Cardiac muscle cell (in vitro differentiated cells and primary cell): ENCODE measurements at regions not wholly inside any gene's neighbourhood (a gene's known extent, or its start where the extent isn't known, plus 50 kb on each side); places are given as distances from the start of the nearest gene placed in this dataset.
"Not testable (repeated sequence)": the region's sequence is repeated elsewhere in the genome, so short reads cannot be mapped to it uniquely, and the experiment has no call there.

Source experiments
- DNase-seq, 2 donors: peaks; one replicate each; pipeline versions ENCODE4 v3.0.0 to v3.0.0-alpha.2; 2010 to 2017; ENCODE audit warnings: low read depth in 1 of 2, low spot score in 1 of 2
- H3K27ac ChIP-seq: fragments of 200-600 bp; sonication (generic); 2 replicates; pipeline ENCODE4 v1.5.1; 2016
- H3K27me3 ChIP-seq: fragments of 200-600 bp; sonication (generic); 2 replicates; pipeline ENCODE4 v1.6.0; 2016; ENCODE audit warnings: control low read depth
- H3K36me3 ChIP-seq: fragments of 200-600 bp; sonication (generic); 2 replicates; pipeline ENCODE4 v1.5.1; 2016; ENCODE audit warnings: control low read depth
- H3K4me1 ChIP-seq: fragments of 200-600 bp; sonication (generic); 2 replicates; pipeline ENCODE4 v1.8.1; 2017; ENCODE audit warnings: low read depth, mild to moderate bottlenecking, mixed run types
- H3K4me3 ChIP-seq: fragments of 200-600 bp; sonication (generic); 2 replicates; pipeline ENCODE4 v1.5.1; 2016; ENCODE audit warnings: mild to moderate bottlenecking
- H3K9me3 ChIP-seq: fragments of 200-600 bp; sonication (generic); 2 replicates; pipeline ENCODE4 v1.5.1; 2017; ENCODE audit warnings: low read depth, mild to moderate bottlenecking, control low read depth
- TF ChIP-seq, protein P1 (sequence below): IDR thresholded peaks from 2 replicates; pipeline ENCODE4 v1.5.1; 2012; ENCODE audit warnings: low read depth, mild to moderate bottlenecking, low read length

DNA sequence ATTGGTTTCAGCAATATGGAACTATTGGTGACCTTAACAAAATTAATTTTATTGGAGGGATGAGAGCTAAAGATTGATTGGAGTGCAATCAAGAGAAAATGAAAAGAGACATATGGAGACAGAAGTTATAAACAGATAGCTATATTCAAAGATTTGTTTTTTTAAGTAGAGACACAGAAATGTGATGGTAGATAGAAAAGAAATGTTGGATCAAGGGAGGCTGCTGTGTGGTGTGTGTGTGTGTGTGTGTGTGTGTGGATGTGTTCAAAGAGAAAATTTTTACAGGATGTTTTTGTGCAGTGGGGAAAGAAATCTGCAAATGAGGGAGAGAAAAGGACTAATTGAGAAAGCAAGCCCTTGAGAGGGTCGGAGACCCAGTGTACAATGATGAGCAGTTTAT is 249.5 kb upstream of the SPHKAP start:
- DNase-seq: no peak
- H3K4me1 ChIP-seq: no peaks in the 10 kb centered on the region
- no peaks in the 10 kb centered on the region for H3K36me3 ChIP-seq
- H3K27me3 ChIP-seq: no peaks in the 10 kb centered on the region
- H3K27ac ChIP-seq: no peak overlapping the region
- H3K9me3 ChIP-seq: no peaks in the 10 kb centered on the region
- H3K4me3 ChIP-seq: no peak overlapping the region
- TF ChIP-seq, protein P1, sequence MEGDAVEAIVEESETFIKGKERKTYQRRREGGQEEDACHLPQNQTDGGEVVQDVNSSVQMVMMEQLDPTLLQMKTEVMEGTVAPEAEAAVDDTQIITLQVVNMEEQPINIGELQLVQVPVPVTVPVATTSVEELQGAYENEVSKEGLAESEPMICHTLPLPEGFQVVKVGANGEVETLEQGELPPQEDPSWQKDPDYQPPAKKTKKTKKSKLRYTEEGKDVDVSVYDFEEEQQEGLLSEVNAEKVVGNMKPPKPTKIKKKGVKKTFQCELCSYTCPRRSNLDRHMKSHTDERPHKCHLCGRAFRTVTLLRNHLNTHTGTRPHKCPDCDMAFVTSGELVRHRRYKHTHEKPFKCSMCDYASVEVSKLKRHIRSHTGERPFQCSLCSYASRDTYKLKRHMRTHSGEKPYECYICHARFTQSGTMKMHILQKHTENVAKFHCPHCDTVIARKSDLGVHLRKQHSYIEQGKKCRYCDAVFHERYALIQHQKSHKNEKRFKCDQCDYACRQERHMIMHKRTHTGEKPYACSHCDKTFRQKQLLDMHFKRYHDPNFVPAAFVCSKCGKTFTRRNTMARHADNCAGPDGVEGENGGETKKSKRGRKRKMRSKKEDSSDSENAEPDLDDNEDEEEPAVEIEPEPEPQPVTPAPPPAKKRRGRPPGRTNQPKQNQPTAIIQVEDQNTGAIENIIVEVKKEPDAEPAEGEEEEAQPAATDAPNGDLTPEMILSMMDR: no peak

DNA sequence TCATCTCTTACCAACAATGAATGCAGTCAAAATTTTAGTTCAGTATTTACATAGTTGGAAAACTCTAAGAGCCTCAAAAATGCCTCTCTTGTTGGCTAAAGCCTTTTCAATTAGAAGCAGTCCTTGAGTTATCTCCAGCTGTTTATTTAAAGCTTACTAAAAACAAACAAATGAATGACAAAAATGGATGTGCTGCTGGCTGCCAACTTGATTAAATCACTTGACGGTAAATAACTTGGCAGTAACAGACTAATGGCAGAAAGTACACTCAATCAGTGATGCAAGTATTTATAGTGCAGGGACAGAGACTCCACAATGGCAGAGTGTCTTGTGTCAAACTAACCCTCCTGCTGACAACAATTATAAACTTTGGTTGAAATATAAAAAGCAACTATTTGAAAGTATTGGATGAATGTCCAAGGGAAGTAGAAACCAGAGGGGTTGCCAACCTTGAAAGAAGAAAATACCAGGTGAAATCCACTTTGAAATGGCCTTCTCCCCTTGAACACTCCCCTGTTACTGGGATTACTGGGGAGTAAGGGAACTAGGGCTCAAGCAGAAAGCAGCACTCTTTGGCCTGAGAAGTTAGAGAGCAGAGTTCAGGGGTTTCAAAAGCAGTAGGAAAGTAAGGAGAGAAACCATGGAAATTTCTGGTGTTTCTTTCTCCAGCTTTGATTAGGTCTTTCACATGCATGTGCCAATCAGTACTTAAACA is 245.2 kb upstream of the SPHKAP start:
- TF ChIP-seq, protein P1: no peak

DNA sequence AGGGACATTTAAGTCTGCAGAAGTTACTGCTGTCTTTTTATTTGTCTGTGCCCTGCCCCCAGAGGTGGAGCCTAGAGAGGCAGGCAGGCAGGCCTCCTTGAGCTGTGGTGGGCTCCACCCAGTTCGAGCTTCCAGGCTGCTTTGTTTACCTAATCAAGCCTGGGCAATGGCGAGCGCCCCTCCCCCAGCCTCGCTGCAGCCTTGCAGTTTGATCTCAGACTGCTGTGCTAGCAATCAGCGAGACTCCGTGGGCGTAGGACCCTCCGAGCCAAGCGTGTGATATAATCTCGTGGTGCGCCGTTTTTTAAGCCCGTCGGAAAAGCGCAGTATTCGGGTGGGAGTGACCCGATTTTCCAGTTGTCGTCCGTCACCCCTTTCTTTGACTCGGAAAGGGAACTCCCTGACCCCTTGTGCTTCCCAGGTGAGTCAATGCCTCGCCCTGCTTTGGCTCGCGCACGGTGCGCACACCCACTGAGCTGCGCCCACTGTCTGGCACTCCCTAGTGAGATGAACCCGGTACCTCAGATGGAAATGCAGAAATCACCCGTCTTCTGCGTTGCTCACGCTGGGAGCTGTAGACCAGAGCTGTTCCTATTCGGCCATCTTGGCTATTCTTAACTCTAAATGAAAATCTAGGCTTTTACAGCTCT is 244.0 kb upstream of the SPHKAP start:
- H3K27me3 ChIP-seq, H3K36me3 ChIP-seq, DNase-seq, H3K4me1 ChIP-seq, H3K27ac ChIP-seq, H3K9me3 ChIP-seq, H3K4me3 ChIP-seq: not testable (repeated sequence)

More for the DNA sequence above, 245.2 kb upstream of the SPHKAP start:
- H3K9me3 ChIP-seq: no peaks in the 10 kb centered on the region
- DNase-seq: no peak
- no peak overlapping the region for H3K27ac ChIP-seq
- no peaks in the 10 kb centered on the region for H3K36me3 ChIP-seq
- H3K27me3 ChIP-seq: no peaks in the 10 kb centered on the region
- H3K4me3 ChIP-seq: no peak overlapping the region
- no peaks in the 10 kb centered on the region for H3K4me1 ChIP-seq

DNA sequence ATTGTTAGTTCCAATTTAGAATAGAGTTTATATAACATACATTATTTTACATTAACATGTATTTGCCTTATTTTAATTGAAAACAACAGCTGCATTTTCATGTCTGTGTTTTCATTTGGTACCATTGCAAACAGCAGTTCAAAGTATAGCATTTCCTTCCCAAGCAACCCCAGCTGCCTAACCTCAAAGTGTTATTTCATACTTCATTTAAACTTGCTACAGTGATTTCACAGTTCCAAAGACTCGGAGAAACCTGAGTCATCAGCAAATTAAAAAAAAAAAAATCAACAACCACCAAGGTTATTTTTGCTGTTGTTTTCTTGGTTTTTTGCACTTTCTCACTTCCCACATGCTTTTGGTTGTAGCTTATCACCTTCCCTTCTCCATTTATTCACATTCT is 236.5 kb upstream of the SPHKAP start:
- no peak overlapping the region for H3K4me3 ChIP-seq
- no peak overlapping the region for H3K27ac ChIP-seq
- no peaks in the 10 kb centered on the region for H3K9me3 ChIP-seq
- DNase-seq: no peak
- H3K4me1 ChIP-seq: peaks cover 20% of the 10 kb centered on the region
- TF ChIP-seq, protein P1: no peak
- H3K36me3 ChIP-seq: no peaks in the 10 kb centered on the region
- H3K27me3 ChIP-seq: no peaks in the 10 kb centered on the region

DNA sequence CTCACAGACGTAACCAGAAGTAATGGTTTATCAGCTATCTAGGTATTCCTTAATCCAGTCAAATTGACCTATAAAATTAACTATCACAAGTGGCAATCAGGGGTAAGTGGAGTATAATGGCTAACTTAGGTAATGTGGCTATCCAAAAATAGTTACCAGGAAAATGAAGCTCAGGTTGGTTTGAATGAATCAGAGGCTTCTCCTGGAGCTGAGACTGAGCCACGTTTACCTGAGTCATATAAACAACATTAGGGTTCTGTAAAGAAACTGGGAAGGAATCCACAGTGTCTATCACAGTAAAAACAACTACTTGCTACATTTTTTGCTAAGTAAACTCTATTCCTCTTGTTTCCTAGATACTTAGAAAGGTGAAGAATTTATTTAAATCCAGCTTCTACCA is 236.0 kb upstream of the SPHKAP start:
- peaks cover 20% of the 10 kb centered on the region for H3K4me1 ChIP-seq
- no peak overlapping the region for H3K4me3 ChIP-seq
- no peak for DNase-seq
- TF ChIP-seq, protein P1: no peak
- H3K9me3 ChIP-seq: no peaks in the 10 kb centered on the region
- H3K27me3 ChIP-seq: no peaks in the 10 kb centered on the region
- no peak overlapping the region for H3K27ac ChIP-seq
- no peaks in the 10 kb centered on the region for H3K36me3 ChIP-seq

DNA sequence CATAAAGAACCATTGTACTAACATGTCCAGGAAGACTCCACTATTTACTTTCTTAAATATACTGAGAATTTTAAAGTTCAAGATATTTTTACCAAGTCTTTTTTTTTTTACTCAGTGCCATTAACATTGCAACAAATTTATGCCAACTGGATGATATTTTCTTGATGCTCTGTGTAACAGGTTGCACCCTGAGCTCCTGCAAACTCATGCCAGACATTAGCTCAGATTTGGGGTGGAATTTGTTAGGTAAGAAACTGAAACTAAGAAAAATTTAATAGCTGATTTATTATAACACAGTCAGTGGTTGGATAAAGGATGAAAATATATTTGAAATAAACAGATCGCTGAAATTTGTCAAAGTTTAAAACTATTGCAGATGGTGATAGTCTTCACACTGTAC is 228.6 kb upstream of the SPHKAP start:
- Histone ChIP-seq H3K9me3 (no peaks in the 10 kb centered on the region), H3K27me3 (no peaks in the 10 kb centered on the region), H3K4me3 (no peak overlapping the region), H3K36me3 (no peaks in the 10 kb centered on the region), H3K4me1 (no peaks in the 10 kb centered on the region), H3K27ac (no peak overlapping the region)
- DNase-seq: no peak
- TF ChIP-seq, protein P1: no peak
